H1 (cell line): ENCODE measurements at regions not wholly inside any gene's neighbourhood (a gene's known extent, or its start where the extent isn't known, plus 50 kb on each side); places are given as distances from the start of the nearest gene placed in this dataset.

Source experiments
- ATF3 ChIP-seq: IDR thresholded peaks from 2 replicates; pipeline ENCODE4 v1.6.1; 2011; ENCODE audit warnings: low read depth, mild to moderate bottlenecking, low read length; ENCODE audit not compliant: insufficient read depth
- EP300 ChIP-seq, 2 experiments: IDR thresholded peaks; 1 replicate in 1 of 2; 2 replicates in 1 of 2; pipeline ENCODE4 v1.6.1; 2011 to 2012; ENCODE audit warnings: low read depth in 2 of 2, low read length in 2 of 2, mild to moderate bottlenecking in 2 of 2, borderline replicate concordance in 1 of 2, inconsistent platforms in 1 of 2, moderate library complexity in 1 of 2
- EZH2 ChIP-seq: fragments of 200-600 bp; sonication (generic); IDR thresholded peaks from 2 replicates; pipeline ENCODE4 v1.7.1; 2012; ENCODE audit warnings: low read depth, mild to moderate bottlenecking, moderate library complexity, low read length, inconsistent platforms; ENCODE audit not compliant: severe bottlenecking
- FOSL1 ChIP-seq: IDR thresholded peaks from 2 replicates; pipeline ENCODE4 v1.6.1; 2011; ENCODE audit warnings: mild to moderate bottlenecking, low read depth, low read length, moderate library complexity; ENCODE audit not compliant: insufficient read depth
- JUN ChIP-seq: IDR thresholded peaks from 2 replicates; pipeline ENCODE4 v1.6.1; 2011; ENCODE audit warnings: low read depth, mild to moderate bottlenecking, improper control_type of control experiment, low read length
- MAX ChIP-seq: IDR thresholded peaks from 2 replicates; pipeline ENCODE4 v1.6.1; 2012; ENCODE audit warnings: inconsistent platforms
- POLR2A ChIP-seq, 2 experiments: IDR thresholded peaks; 1 replicate in 1 of 2; 2 replicates in 1 of 2; pipeline ENCODE4 v1.6.1; 2011; ENCODE audit warnings: low read depth in 2 of 2, low read length in 2 of 2, mild to moderate bottlenecking in 2 of 2; ENCODE audit errors: control extremely low read depth in 1 of 2
- POLR2AphosphoS5 ChIP-seq: IDR thresholded peaks from 2 replicates; pipeline ENCODE4 v1.6.1; 2011; ENCODE audit warnings: low read depth, low read length
- SP1 ChIP-seq: IDR thresholded peaks from 2 replicates; pipeline ENCODE4 v1.6.1; 2011; ENCODE audit warnings: low read depth, low read length
- TBP ChIP-seq: IDR thresholded peaks from 2 replicates; pipeline ENCODE4 v1.6.1; 2011; ENCODE audit warnings: low read depth, low read length, improper control_type of control experiment
- TEAD4 ChIP-seq: IDR thresholded peaks from 2 replicates; pipeline ENCODE4 v1.6.1; 2012; ENCODE audit warnings: low read depth, low read length, inconsistent platforms, mixed read lengths
- TF ChIP-seq, protein P1 (sequence below), 3 experiments: IDR thresholded peaks; 1 replicate in 2 of 3; 2 replicates in 1 of 3; pipeline versions ENCODE4 v1.5.1 to v1.6.1; 2011; ENCODE audit warnings: low read length in 3 of 3, mild to moderate bottlenecking in 3 of 3, inconsistent platforms in 2 of 3, low read depth in 1 of 3, moderate library complexity in 1 of 3; ENCODE audit not compliant: insufficient read depth in 1 of 3; ENCODE audit errors: control extremely low read depth in 1 of 3
- TF ChIP-seq, protein P2 (sequence below): IDR thresholded peaks from 2 replicates; pipeline ENCODE4 v1.6.1; 2011; ENCODE audit warnings: low read length, improper control_type of control experiment

DNA sequence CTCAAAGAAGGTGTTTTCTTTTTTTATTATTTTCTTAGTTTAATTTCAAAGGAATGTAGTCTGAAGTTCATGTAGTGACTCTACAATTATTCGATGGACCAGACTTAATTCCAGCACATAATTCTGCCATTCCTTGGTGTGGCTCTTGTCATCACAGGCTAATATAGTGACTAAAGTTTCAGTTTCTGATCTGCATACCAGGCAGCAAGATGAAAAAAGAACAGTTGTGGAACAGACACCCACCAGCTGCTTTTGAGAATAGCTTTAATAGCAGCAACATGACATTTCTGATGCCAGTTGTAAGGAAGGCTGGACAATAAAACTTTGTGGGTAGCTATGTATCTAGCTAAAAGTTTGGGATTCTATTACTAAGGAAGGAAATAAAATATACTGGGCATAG, 676.3 kb upstream of the GRAMD2B start:
- TF ChIP-seq, protein P1, sequence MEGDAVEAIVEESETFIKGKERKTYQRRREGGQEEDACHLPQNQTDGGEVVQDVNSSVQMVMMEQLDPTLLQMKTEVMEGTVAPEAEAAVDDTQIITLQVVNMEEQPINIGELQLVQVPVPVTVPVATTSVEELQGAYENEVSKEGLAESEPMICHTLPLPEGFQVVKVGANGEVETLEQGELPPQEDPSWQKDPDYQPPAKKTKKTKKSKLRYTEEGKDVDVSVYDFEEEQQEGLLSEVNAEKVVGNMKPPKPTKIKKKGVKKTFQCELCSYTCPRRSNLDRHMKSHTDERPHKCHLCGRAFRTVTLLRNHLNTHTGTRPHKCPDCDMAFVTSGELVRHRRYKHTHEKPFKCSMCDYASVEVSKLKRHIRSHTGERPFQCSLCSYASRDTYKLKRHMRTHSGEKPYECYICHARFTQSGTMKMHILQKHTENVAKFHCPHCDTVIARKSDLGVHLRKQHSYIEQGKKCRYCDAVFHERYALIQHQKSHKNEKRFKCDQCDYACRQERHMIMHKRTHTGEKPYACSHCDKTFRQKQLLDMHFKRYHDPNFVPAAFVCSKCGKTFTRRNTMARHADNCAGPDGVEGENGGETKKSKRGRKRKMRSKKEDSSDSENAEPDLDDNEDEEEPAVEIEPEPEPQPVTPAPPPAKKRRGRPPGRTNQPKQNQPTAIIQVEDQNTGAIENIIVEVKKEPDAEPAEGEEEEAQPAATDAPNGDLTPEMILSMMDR (IDR thresholded peaks at IDR 0.05; ENCODE audit: control extremely low read depth in 1 of 3, insufficient read depth in 1 of 3, low read depth in 1 of 3, low read length in 3 of 3), result no peak
- TF ChIP-seq POLR2AphosphoS5 (no peak), TBP (no peak), ATF3 (no peak), FOSL1 (no peak), EZH2 (no peak), JUN (no peak), TEAD4 (no peak), SP1 (no peak), MAX (no peak), EP300 (IDR thresholded peaks at IDR 0.05; ENCODE audit: borderline replicate concordance in 1 of 2, low read depth in 2 of 2, low read length in 2 of 2) (no peak), POLR2A (IDR thresholded peaks at IDR 0.05; ENCODE audit: control extremely low read depth in 1 of 2, low read depth in 2 of 2, low read length in 2 of 2) (no peak)
- TF ChIP-seq, protein P2, sequence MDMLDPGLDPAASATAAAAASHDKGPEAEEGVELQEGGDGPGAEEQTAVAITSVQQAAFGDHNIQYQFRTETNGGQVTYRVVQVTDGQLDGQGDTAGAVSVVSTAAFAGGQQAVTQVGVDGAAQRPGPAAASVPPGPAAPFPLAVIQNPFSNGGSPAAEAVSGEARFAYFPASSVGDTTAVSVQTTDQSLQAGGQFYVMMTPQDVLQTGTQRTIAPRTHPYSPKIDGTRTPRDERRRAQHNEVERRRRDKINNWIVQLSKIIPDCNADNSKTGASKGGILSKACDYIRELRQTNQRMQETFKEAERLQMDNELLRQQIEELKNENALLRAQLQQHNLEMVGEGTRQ, result no peak
